ENCODE measurements at regions not wholly inside any gene's neighbourhood (a gene's known extent, or its start where the extent isn't known, plus 50 kb on each side); places are given as distances from the start of the nearest gene placed in this dataset.

DNA sequence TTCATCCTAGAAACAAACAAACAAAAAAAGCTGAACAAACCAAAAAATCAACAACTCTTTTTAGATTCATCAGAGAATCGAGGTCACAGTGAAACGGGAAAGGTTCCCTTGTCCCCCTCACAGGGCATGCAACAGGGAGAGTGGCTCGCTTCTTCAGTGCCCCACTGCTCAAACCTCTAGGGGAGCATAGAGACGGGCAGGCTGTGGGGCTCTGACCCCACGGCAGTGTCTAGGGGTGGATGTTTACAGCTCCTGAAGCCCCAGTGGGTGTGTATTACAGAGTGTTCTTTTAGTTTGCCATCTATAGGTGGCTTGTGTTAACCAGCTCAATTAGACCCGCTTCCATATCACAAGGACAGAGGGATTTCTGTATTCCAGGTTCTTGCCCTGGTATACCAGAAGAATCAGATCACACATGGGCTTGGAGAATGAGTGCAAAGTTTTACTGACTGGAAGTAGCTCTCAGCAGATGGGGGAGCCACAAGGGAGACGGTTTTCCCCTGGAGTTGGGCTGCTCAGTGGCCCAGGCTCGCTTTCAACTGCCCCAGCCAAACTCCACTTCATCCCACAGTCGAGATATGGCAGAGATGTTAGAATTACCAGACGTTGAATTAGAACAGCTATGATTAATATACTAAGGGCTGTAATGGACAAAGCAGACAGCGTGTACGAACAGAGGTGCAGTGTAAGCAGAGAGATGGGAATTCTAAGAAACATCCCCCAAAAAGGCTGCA, 192.6 kb upstream of the CST7 start:
- TF ChIP-seq ZNF274 (IDR thresholded peaks at IDR 0.05; ENCODE audit: low read depth, low read length), result no peak
- no peak for TF ChIP-seq YY1 (IDR thresholded peaks at IDR 0.05; ENCODE audit: insufficient read depth, insufficient read length)
- no peak for TF ChIP-seq SUZ12 (IDR thresholded peaks at IDR 0.05; ENCODE audit: extremely low read depth, insufficient read depth, insufficient read length)

Measured in NT2/D1 (cell line).